Occipital lobe (tissue), 1 donor: ENCODE measurements at regions not wholly inside any gene's neighbourhood (a gene's known extent, or its start where the extent isn't known, plus 50 kb on each side); places are given as distances from the start of the nearest gene placed in this dataset.
"Not testable (repeated sequence)": the region's sequence is repeated elsewhere in the genome, so short reads cannot be mapped to it uniquely, and the experiment has no call there.

Source experiments
- DNase-seq: peaks from one replicate; lab custom pipeline; 2025; lab: John Stamatoyannopoulos, UW

GRCh38 chr7:106713452-106713851, 52.5 kb upstream of the CCDC71L start:
- not testable (repeated sequence) for DNase-seq

- not testable (repeated sequence) for DNase-seq
Observed at GRCh38 chr7:106714590-106715442, 53.9 kb upstream of the CCDC71L start.

GRCh38 chr7:106715730-106716129, 54.8 kb upstream of the CCDC71L start:
- no peak for DNase-seq

GRCh38 chr7:106717254-106717954, 56.4 kb upstream of the CCDC71L start:
- no peak for DNase-seq

GRCh38 chr7:106717955-106718871, 57.3 kb upstream of the CCDC71L start:
- no peak for DNase-seq

GRCh38 chr7:106720641-106721040, 59.7 kb upstream of the CCDC71L start:
- no peak for DNase-seq

- no peak for DNase-seq
Observed at GRCh38 chr7:106721816-106722785, 61.1 kb upstream of the CCDC71L start.

GRCh38 chr7:106723398-106723797, 62.4 kb upstream of the CCDC71L start:
- DNase-seq: no peak

GRCh38 chr7:106729720-106730385, 68.9 kb upstream of the CCDC71L start:
- no peak for DNase-seq

- DNase-seq: no peak
Observed at GRCh38 chr7:106731187-106731586, 70.2 kb upstream of the CCDC71L start.

- no peak for DNase-seq
Observed at GRCh38 chr7:106731646-106732444, 70.9 kb upstream of the CCDC71L start.

- no peak for DNase-seq
Observed at GRCh38 chr7:106735637-106736036, 74.7 kb upstream of the CCDC71L start.

GRCh38 chr7:106736123-106736507, 75.2 kb upstream of the CCDC71L start:
- DNase-seq: no peak

GRCh38 chr7:106736508-106737201, 75.7 kb upstream of the CCDC71L start:
- DNase-seq: no peak

- no peak for DNase-seq
Observed at GRCh38 chr7:106737202-106737562, 76.2 kb upstream of the CCDC71L start.

- DNase-seq: no peak
Observed at GRCh38 chr7:106740806-106741205, 79.8 kb upstream of the CCDC71L start.

- no peak for DNase-seq
Observed at GRCh38 chr7:106744563-106745091, 83.7 kb upstream of the CCDC71L start.

GRCh38 chr7:106747301-106747700, 86.3 kb upstream of the CCDC71L start:
- not testable (repeated sequence) for DNase-seq
